HCT116 (cell line): ENCODE measurements at regions not wholly inside any gene's neighbourhood (a gene's known extent, or its start where the extent isn't known, plus 50 kb on each side); places are given as distances from the start of the nearest gene placed in this dataset.

Experiments used
- ATAC-seq: fragments of 200-7000 bp; cut with Tn5 transposase; 2 replicates; pipeline ENCODE4 v1.9.1; 2020; ENCODE audit warnings: mild to moderate bottlenecking, moderate library complexity
- BruUV-seq: library from RNA; stranded (reverse); fragments of 400-500 nt; replicated peaks from 2 replicates; lab custom pipeline; 2021; lab: Mats Ljungman, UMichigan
- CTCF ChIA-PET: fragments of 300-600 bp; sonication (Branson Sonifier 250); formaldehyde crosslinking; loops from one replicate; lab custom pipeline; 2021; ENCODE audit warnings: antibody characterized with exemption; lab: Charles Lee
- POLR2A ChIA-PET: fragments of 300-600, 350-600 bp; sonication (Branson Sonifier 250); formaldehyde crosslinking; loops from one replicate; lab custom pipeline; 2021; ENCODE audit warnings: antibody characterized with exemption; lab: Charles Lee
- RAD21 ChIA-PET, 2 experiments: fragments of 300-600 bp; sonication (Branson Sonifier 250); formaldehyde crosslinking; loops; one replicate each; lab custom pipeline; 2023; ENCODE audit warnings: low total read pairs in 2 of 2; ENCODE audit not compliant: uncharacterized antibody in 2 of 2, unreplicated experiment in 2 of 2, low non-redundant PET in 1 of 2; lab: Charles Lee
- DNase-seq: peaks from one replicate; pipeline ENCODE4 v3.0.0-alpha.2; 2010; ENCODE audit warnings: low read depth, low spot score
- H2AFZ ChIP-seq: fragments of 200-600 bp; shearing (Covaris generic), sonication (generic); 2 replicates; pipeline ENCODE4 v1.6.1; 2017; ENCODE audit warnings: low read depth, mixed run types, mixed read lengths, antibody characterized with exemption, low read length; ENCODE audit not compliant: poor library complexity, severe bottlenecking
- H3K27ac ChIP-seq: 2 replicates; pipeline ENCODE4 v1.5.1; 2012; ENCODE audit warnings: low read depth, low read length
- H3K27me3 ChIP-seq: fragments of 200-600 bp; sonication (generic); 2 replicates; pipeline ENCODE4 v1.6.1; 2016; ENCODE audit warnings: mixed run types, low read length, mixed read lengths; ENCODE audit not compliant: insufficient read depth
- H3K36me3 ChIP-seq, 2 experiments: fragments of 200-500 bp in 1 of 2; fragments of 200-600 bp in 1 of 2; sonication (Bioruptor generic) in 1 of 2; sonication (generic) in 1 of 2; 2 replicates each; pipeline versions ENCODE4 v1.5.1 to v1.6.1; 2014 to 2016; ENCODE audit warnings: low read length in 2 of 2, inconsistent platforms in 1 of 2, mixed read lengths in 1 of 2, mixed run types in 1 of 2; ENCODE audit not compliant: insufficient read depth in 2 of 2, control insufficient read depth in 1 of 2
- H3K4me1 ChIP-seq, 2 experiments: fragments of 200-600 bp in 1 of 2; sonication (generic) in 1 of 2; 2 replicates each; pipeline versions ENCODE4 v1.5.1 to v1.6.1; 2012 to 2017; ENCODE audit warnings: low read length in 2 of 2, inconsistent platforms in 1 of 2, mild to moderate bottlenecking in 1 of 2, mixed read lengths in 1 of 2, mixed run types in 1 of 2, moderate library complexity in 1 of 2; ENCODE audit not compliant: insufficient read depth in 2 of 2, control insufficient read depth in 1 of 2
- H3K4me2 ChIP-seq: fragments of 200-600 bp; sonication (generic); 2 replicates; pipeline ENCODE4 v1.6.1; 2017; ENCODE audit warnings: mixed run types, low read length, mixed read lengths
- H3K4me3 ChIP-seq, 2 experiments: fragments of 200-600 bp in 1 of 2; sonication (generic) in 1 of 2; replicated peaks in 1 of 2; 2 replicates each; pipeline ENCODE4 v1.5.1; 2011 to 2016; ENCODE audit warnings: low read length in 2 of 2, control low read depth in 1 of 2, low read depth in 1 of 2, mild to moderate bottlenecking in 1 of 2, mixed read lengths in 1 of 2, mixed run types in 1 of 2
- H3K79me2 ChIP-seq: fragments of 200-600 bp; sonication (generic); 2 replicates; pipeline ENCODE4 v1.6.1; 2017; ENCODE audit warnings: mild to moderate bottlenecking, mixed run types, low read length, moderate library complexity, mixed read lengths; ENCODE audit not compliant: insufficient read depth
- H3K9ac ChIP-seq: fragments of 200-600 bp; sonication (generic); 2 replicates; pipeline ENCODE4 v1.6.1; 2016; ENCODE audit warnings: low read length, mixed read lengths
- H3K9me2 ChIP-seq: fragments of 200-600 bp; sonication (generic), shearing (Covaris generic); 2 replicates; pipeline ENCODE4 v1.6.1; 2017; ENCODE audit warnings: mixed run types, mild to moderate bottlenecking, moderate library complexity; ENCODE audit not compliant: insufficient read depth
- H3K9me3 ChIP-seq, 2 experiments: fragments of 200-500 bp in 1 of 2; fragments of 200-600 bp in 1 of 2; sonication (Bioruptor generic) in 1 of 2; sonication (generic) in 1 of 2; 2 replicates each; pipeline ENCODE4 v1.6.1; 2014 to 2017; ENCODE audit warnings: low read length in 2 of 2, mixed read lengths in 2 of 2, inconsistent platforms in 1 of 2, low read depth in 1 of 2, mild to moderate bottlenecking in 1 of 2, mixed run types in 1 of 2, moderate library complexity in 1 of 2; ENCODE audit not compliant: control insufficient read depth in 1 of 2, insufficient read depth in 1 of 2
- H4K20me1 ChIP-seq: fragments of 200-600 bp; sonication (generic), shearing (Covaris generic); 2 replicates; pipeline ENCODE4 v1.6.1; 2017; ENCODE audit warnings: mixed run types, mild to moderate bottlenecking, moderate library complexity; ENCODE audit not compliant: insufficient read depth
- ELF1 ChIP-seq: IDR thresholded peaks from 2 replicates; pipeline ENCODE4 v1.6.1; 2012; ENCODE audit warnings: low read depth, borderline replicate concordance
- EZH2 ChIP-seq: fragments of 200-600 bp; sonication (generic); IDR thresholded peaks from 2 replicates; pipeline ENCODE4 v1.6.1; 2017; ENCODE audit warnings: antibody characterized with exemption, mixed run types
- FOSL1 ChIP-seq: IDR thresholded peaks from 2 replicates; pipeline ENCODE4 v1.6.1; 2012; ENCODE audit warnings: low read depth
- POLR2A ChIP-seq: IDR thresholded peaks from 2 replicates; pipeline ENCODE4 v1.7.0; 2011; ENCODE audit warnings: borderline replicate concordance; ENCODE audit not compliant: insufficient read depth, insufficient read length; ENCODE audit errors: extremely low read depth
- POLR2AphosphoS5 ChIP-seq: IDR thresholded peaks from 2 replicates; pipeline ENCODE4 v1.6.1; 2011; ENCODE audit warnings: mild to moderate bottlenecking, low read depth, low read length, moderate library complexity
- SRF ChIP-seq: IDR thresholded peaks from 2 replicates; pipeline ENCODE4 v1.6.1; 2012; ENCODE audit warnings: low read depth
- TCF7L2 ChIP-seq: IDR thresholded peaks from 2 replicates; pipeline ENCODE4 v1.7.0; 2011; ENCODE audit warnings: borderline replicate concordance, inconsistent platforms; ENCODE audit not compliant: insufficient read depth, insufficient read length; ENCODE audit errors: extremely low read depth
- YY1 ChIP-seq: IDR thresholded peaks from 2 replicates; pipeline ENCODE4 v1.6.1; 2011; ENCODE audit warnings: low read length, low read depth, moderate library complexity, mild to moderate bottlenecking; ENCODE audit not compliant: insufficient replicate concordance; ENCODE audit errors: extremely low read depth
- ZNF274 ChIP-seq: fragments of 200-500 bp; sonication (Bioruptor generic); IDR thresholded peaks from 2 replicates; pipeline ENCODE4 v1.6.1; 2014; ENCODE audit warnings: mild to moderate bottlenecking, low read depth, low read length, inconsistent platforms
- intact Hi-C: fragments of 100-400 bp; cut with micrococcal nuclease; formaldehyde crosslinking; loops from 2 replicates; pipeline ENCODE4 v1.10.0; 2022
- TF ChIP-seq, protein P1 (sequence below): IDR thresholded peaks from 2 replicates; pipeline ENCODE4 v1.6.1; 2012
- TF ChIP-seq, protein P2 (sequence below), 3 experiments: fragments of 200-600 bp in 1 of 3; sonication (generic) in 1 of 3; IDR thresholded peaks in 2 of 3; conservative IDR thresholded peaks in 1 of 3; 2 replicates each; pipeline ENCODE4 v1.5.1; 2012 to 2017; ENCODE audit warnings: low read depth in 2 of 3, low read length in 2 of 3, antibody characterized with exemption in 1 of 3, borderline replicate concordance in 1 of 3, control low read depth in 1 of 3, mild to moderate bottlenecking in 1 of 3, mixed read lengths in 1 of 3, mixed run types in 1 of 3, moderate library complexity in 1 of 3; ENCODE audit not compliant: insufficient read depth in 1 of 3

DNA sequence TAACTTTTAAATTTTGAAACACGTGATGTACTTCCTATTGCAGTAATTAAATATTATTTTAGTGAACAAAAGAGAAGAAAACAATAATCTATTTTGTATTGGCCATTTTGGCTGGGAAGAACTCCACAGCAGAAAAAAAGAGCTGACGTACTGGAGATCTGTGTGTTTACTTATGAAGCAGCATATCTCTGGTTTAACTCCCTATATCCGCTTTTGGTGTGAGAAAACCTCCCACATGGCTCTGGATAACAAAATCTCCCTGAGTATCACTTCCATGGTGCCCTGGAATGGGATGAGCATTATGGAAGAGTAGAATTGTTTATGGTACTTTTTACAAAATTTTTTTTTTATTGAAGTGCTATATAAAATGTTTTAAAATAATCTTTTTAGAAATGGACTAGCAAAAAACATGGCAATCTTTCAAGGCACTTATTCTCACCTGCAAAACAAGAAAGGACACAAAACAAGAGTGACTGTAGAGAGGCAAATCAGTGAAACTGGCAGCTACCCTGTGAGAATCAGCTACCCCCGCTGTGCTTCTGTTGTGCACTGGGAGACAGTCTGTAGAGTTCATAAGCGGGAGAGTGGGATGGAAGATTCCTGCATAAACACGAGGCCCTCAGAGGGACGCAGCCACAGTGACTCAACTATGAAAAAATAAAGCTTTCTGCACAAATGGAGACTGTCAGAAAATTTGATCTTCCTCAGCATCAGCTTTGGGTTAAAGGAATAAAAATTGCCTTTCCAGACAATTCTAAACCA is 762.2 kb upstream of the HS6ST1 start:
- no peaks in the 10 kb centered on the region for H3K9me3 ChIP-seq
- no peak overlapping the region for H3K27ac ChIP-seq
- no peak for DNase-seq
- no peak for TF ChIP-seq FOSL1
- no peak for TF ChIP-seq POLR2A
- TF ChIP-seq YY1 = no peak
- no peak for TF ChIP-seq EZH2
- TF ChIP-seq ZNF274 = no peak
- no peak for TF ChIP-seq ELF1
- TF ChIP-seq, protein P1, sequence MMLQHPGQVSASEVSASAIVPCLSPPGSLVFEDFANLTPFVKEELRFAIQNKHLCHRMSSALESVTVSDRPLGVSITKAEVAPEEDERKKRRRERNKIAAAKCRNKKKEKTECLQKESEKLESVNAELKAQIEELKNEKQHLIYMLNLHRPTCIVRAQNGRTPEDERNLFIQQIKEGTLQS = no peak
- no peak for TF ChIP-seq TCF7L2
- TF ChIP-seq POLR2AphosphoS5 = no peak
- no peak for TF ChIP-seq SRF
- TF ChIP-seq, protein P2, sequence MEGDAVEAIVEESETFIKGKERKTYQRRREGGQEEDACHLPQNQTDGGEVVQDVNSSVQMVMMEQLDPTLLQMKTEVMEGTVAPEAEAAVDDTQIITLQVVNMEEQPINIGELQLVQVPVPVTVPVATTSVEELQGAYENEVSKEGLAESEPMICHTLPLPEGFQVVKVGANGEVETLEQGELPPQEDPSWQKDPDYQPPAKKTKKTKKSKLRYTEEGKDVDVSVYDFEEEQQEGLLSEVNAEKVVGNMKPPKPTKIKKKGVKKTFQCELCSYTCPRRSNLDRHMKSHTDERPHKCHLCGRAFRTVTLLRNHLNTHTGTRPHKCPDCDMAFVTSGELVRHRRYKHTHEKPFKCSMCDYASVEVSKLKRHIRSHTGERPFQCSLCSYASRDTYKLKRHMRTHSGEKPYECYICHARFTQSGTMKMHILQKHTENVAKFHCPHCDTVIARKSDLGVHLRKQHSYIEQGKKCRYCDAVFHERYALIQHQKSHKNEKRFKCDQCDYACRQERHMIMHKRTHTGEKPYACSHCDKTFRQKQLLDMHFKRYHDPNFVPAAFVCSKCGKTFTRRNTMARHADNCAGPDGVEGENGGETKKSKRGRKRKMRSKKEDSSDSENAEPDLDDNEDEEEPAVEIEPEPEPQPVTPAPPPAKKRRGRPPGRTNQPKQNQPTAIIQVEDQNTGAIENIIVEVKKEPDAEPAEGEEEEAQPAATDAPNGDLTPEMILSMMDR (IDR thresholded peaks at IDR 0.05 in 2 of 3, conservative IDR thresholded peaks at IDR 0.05 in 1 of 3; ENCODE audit: borderline replicate concordance in 1 of 3, insufficient read depth in 1 of 3, low read depth in 2 of 3, low read length in 2 of 3) = no peak
- TF ChIP-seq, all 23 proteins: peak for 0
- H3K9ac ChIP-seq = no peak overlapping the region
- no peaks in the 10 kb centered on the region for H3K79me2 ChIP-seq
- CTCF ChIA-PET = no interaction called here
- POLR2A ChIA-PET = no interaction called here
- H3K4me2 ChIP-seq = no peak overlapping the region
- intact Hi-C loops = no loop called here
- no TSS peak for BruUV-seq
- H4K20me1 ChIP-seq = no peaks in the 10 kb centered on the region
- ATAC-seq = no peak
- H3K4me1 ChIP-seq = no peaks in the 10 kb centered on the region
- no peak overlapping the region for H3K4me3 ChIP-seq
- H3K9me2 ChIP-seq = no peaks in the 10 kb centered on the region
- RAD21 ChIA-PET = no interaction called here
- peaks cover 35% of the 10 kb centered on the region; the same call in 1 of the 2 replicates for H3K27me3 ChIP-seq
- no peaks in the 10 kb centered on the region for H3K36me3 ChIP-seq
- no peak overlapping the region for H2AFZ ChIP-seq
